GM21737 (cell line): ENCODE measurements at regions not wholly inside any gene's neighbourhood (a gene's known extent, or its start where the extent isn't known, plus 50 kb on each side); places are given as distances from the start of the nearest gene placed in this dataset.
"Not testable (repeated sequence)": the region's sequence is repeated elsewhere in the genome, so short reads cannot be mapped to it uniquely, and the experiment has no call there.

Source experiments
- ATAC-seq: cut with Tn5 transposase; IDR thresholded peaks from one replicate; pipeline ENCODE4 v1.9.1; 2021; ENCODE audit warnings: mild to moderate bottlenecking, moderate library complexity; ENCODE audit not compliant: unreplicated experiment

GRCh38 chr9:16267281-16268066, 603.0 kb downstream of the BNC2 start:
- no peak for ATAC-seq

GRCh38 chr9:16268067-16268881, 602.2 kb downstream of the BNC2 start:
- ATAC-seq = no peak

- no peak for ATAC-seq
Measured at GRCh38 chr9:16271967-16272366, 598.5 kb downstream of the BNC2 start.

DNA sequence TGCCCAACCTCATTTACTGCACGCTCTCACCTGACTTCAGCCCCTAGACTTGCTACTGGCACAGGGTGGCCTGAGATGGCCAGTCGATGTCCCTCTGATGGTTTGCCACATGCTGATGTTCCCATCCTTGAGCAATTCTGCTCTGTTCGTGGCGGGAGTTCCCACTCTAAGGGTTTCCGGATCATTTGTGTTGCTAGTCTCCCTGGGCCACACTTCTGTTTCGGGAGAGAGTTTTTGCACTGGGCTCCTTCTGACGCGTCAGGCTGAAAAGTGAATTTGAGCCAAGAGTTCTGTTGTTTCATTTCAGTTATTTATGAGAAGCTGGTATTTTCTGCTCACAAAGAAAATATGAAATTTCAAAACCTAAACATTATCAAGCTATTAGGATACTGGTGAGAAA, 597.7 kb downstream of the BNC2 start:
- no peak for ATAC-seq

DNA sequence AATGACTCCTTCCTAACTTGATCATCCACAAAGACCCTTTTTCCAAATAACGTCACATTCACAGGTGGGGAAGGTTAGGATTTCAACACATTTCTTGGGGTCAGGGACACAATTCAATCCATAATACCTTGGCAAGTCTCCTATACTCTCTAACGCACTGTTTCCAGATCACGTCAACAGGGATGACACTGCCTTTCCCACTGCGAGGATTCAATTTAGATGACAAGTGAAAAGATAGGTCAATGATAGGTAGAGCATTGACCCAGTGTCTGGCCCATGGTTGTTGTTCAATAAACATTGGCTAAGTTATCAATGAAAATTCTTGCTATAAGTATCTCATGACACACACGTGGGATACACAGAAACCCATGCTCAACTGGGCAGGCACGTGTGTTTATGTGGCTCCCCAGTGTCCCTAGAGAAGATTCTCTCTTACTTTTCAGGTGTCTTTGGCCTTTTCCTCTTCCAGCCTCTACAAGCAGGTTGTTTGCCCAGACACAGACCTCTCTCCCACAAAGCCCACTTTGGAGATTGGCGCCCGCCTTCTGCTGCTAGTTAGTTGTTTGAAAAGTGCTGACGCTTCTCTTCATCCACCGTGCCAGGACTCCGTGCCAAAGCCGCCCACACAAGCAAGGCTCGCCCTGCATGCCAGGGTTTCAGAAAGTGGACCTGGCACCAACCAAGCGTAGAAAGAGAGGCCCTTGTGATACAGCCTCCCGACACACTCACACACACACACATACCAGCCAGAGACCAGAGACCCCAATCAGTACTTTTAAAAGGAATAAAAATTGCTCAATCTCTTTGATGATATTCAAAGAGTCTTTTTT, 594.5 kb downstream of the BNC2 start:
- no peak for ATAC-seq

DNA sequence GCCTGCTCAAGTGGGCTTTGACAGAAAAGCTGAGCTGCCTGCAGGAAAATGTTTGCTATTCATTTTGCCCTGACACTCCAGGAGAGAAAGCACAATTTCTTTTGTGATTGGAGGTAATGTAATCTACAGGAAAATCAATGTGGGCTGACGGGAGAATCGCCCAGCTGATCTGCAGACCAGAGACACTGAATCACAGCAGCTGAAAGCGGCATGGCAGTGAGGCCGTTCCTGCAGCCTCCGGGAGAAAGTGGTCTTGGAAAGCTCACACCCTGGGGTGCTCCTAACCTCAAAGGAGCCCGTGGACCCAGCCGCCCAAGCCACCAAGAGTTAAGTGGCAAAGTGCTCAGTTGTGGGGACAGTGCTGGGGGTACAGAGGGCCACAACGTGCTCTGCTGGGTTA, 593.6 kb downstream of the BNC2 start:
- no peak for ATAC-seq

DNA sequence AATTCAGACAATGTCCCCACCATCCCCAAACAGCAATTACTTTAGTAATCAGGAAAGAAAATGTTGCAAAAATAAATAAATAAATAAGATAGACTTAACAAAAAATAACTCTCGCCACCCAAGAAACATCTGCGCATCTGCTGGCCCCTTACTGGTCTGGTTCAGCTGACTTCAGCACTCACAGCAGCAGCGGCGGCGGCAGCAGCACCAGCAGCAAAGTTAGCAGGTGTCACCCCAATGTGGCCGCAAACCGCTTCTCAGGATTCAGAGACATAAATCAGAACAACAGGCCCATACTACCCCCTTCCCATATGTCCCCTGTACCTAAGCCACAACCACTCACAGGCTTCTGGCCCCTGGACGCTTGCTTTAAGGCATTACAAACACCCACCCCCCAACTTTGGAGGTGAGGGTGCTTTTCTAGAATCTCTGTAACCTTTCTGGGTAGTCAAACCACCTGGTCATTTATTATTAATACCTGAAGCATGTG, 593.0 kb downstream of the BNC2 start:
- no peak for ATAC-seq

GRCh38 chr9:16278326-16278999, 592.0 kb downstream of the BNC2 start:
- ATAC-seq = no peak

GRCh38 chr9:16281707-16282106, 588.8 kb downstream of the BNC2 start:
- ATAC-seq = no peak

GRCh38 chr9:16282216-16282615, 588.3 kb downstream of the BNC2 start:
- ATAC-seq = no peak

GRCh38 chr9:16282718-16283117, 587.8 kb downstream of the BNC2 start:
- ATAC-seq = no peak

DNA sequence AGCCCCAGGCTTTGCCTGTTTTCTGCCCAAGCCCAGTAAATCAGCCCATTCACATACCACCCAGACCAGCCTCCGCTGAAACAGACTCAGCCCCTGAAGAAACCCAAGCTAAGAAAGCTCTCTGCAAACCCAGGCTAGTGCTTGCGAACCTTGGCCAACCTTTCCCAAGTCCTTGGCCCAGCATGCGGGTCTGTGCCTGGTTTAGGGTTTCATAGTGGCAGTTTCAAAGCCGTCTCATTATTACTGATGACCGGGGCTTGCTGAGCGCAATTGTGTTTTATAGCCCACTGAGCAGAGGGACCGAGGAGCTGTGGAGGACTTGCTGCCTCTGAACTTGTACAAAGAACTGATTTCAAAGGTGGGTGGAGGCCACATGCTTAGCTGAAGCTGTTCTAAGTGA, 584.3 kb downstream of the BNC2 start:
- no peak for ATAC-seq

DNA sequence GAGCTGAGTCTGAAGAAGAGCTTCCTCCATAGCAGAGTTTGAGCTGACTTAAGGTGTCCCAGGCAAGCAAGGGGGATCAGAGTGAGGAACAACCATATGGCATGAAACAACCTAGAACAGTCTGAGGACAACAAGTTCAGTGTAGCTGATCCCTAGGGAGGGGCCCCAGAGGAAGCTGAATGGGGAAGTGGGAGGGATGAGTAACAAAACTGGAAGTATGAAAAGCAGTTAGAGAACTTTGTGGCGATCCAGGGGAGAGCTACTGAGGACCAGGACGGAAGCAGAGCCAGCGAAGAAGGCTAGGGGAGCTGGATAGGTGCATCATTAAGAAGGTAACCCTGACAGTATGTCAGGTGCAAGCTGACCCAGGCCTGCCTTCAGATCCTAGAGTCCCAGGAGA, 580.8 kb downstream of the BNC2 start:
- no peak for ATAC-seq

DNA sequence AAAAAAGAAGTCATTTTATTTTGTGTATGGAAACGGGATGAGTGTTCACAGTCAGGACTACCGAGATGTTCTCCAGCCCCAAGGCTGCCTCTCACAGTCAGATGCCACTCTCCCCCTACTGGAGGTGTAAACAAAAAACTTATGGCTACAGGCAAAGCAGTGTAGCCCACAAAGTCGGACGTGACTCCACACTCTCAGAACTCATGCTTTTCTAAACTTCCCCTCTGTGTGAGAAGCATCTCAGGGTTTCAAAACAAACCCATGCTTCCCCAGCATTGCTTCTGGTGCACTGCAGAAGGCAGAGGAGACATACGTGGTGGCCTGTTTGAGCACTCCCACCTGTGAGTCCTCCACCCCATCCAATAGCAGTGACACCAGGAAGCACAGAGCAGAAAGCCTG, 580.3 kb downstream of the BNC2 start:
- ATAC-seq = no peak

GRCh38 chr9:16291921-16292320, 578.5 kb downstream of the BNC2 start:
- no peak for ATAC-seq

- ATAC-seq = no peak
Measured at GRCh38 chr9:16293610-16294009, 576.9 kb downstream of the BNC2 start.

DNA sequence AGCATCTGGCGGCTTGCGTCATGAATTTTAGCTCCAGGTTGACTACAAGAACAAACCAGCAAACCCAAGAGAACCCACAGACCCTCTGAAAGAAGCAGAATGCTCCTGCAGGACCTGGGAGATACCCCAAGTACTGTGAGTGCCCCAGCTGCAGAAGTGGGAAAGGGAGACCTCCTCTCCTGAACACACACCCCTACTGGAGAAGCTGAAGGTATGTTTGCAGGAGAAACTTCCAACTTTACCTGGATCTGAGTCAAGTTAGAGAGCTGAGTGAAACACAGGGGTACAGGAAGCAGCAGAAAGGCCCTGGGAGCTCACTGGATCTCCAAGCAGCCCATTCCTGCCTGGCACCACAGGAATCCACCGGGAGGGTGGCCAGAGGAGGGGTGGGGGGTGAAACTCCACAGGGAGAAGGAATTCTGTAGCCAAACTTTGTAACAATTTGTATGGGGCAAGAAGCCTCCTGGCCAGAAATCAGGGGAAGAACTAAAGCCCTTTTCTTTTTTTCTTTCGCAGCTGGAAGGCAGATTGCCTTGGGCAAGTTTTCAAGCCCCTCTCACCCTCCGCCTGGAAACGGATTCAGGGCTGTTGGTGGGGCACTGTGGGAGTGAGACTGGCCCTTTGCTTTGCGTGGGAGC, 576.2 kb downstream of the BNC2 start:
- no peak for ATAC-seq

- not testable (repeated sequence) for ATAC-seq
Measured at GRCh38 chr9:16294940-16295339, 575.5 kb downstream of the BNC2 start.

GRCh38 chr9:16299368-16299767, 571.1 kb downstream of the BNC2 start:
- ATAC-seq = not testable (repeated sequence)

GRCh38 chr9:16303506-16303905, 567.0 kb downstream of the BNC2 start:
- ATAC-seq = no peak
